Muscle layer of duodenum (tissue), 2 donors: ENCODE measurements at regions not wholly inside any gene's neighbourhood (a gene's known extent, or its start where the extent isn't known, plus 50 kb on each side); places are given as distances from the start of the nearest gene placed in this dataset.

Experiments used
- H3K27ac ChIP-seq: one replicate; pipeline ENCODE4 v1.7.0; 2013; ENCODE audit warnings: mild to moderate bottlenecking, low read length
- H3K27me3 ChIP-seq: one replicate; pipeline ENCODE4 v1.7.0; 2013; ENCODE audit warnings: low read depth, mild to moderate bottlenecking, control low read depth, low read length
- H3K36me3 ChIP-seq, 2 donors: one replicate each; pipeline ENCODE4 v1.7.0; 2013; ENCODE audit warnings: low read length in 2 of 2, control low read depth in 1 of 2, mild to moderate bottlenecking in 1 of 2; ENCODE audit not compliant: insufficient read depth in 2 of 2, control insufficient read depth in 1 of 2
- H3K4me1 ChIP-seq, 2 donors: one replicate each; pipeline ENCODE4 v1.7.0; 2013; ENCODE audit warnings: low read length in 2 of 2, mild to moderate bottlenecking in 2 of 2, control low read depth in 1 of 2, moderate library complexity in 1 of 2; ENCODE audit not compliant: insufficient read depth in 2 of 2, control insufficient read depth in 1 of 2
- H3K4me3 ChIP-seq, 2 donors: one replicate each; pipeline ENCODE4 v1.7.0; 2013; ENCODE audit warnings: low read length in 2 of 2, low read depth in 1 of 2, mild to moderate bottlenecking in 1 of 2
- H3K9me3 ChIP-seq, 2 donors: one replicate each; pipeline ENCODE4 v1.7.0; 2013; ENCODE audit warnings: low read length in 2 of 2, control low read depth in 1 of 2, mild to moderate bottlenecking in 1 of 2; ENCODE audit not compliant: control insufficient read depth in 1 of 2
- donor health status: healthy.

DNA sequence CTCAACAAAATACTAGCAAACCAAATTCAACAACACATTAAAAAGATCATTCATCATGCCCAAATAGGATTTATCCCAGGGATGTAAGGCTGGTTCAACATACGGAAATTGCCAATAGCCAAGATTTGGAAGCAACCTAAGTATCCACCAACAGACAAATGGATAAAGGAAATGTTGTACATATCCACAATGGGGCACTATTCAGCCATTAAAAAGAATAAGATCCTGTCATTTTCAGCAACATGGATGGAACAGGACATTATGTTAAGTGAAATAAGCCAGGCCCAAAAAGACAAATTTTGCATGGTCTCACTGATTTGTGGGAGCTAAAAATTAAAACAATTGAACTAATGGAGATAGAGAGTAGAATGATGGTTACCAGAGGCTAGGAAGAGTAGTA lies 82.0 kb upstream of the FAM241A start:
- no peak overlapping the region for H3K27ac ChIP-seq
- no peaks in the 10 kb centered on the region for H3K4me1 ChIP-seq
- no peaks in the 10 kb centered on the region for H3K9me3 ChIP-seq
- no peak overlapping the region for H3K4me3 ChIP-seq
- no peaks in the 10 kb centered on the region for H3K36me3 ChIP-seq
- no peaks in the 10 kb centered on the region for H3K27me3 ChIP-seq

DNA sequence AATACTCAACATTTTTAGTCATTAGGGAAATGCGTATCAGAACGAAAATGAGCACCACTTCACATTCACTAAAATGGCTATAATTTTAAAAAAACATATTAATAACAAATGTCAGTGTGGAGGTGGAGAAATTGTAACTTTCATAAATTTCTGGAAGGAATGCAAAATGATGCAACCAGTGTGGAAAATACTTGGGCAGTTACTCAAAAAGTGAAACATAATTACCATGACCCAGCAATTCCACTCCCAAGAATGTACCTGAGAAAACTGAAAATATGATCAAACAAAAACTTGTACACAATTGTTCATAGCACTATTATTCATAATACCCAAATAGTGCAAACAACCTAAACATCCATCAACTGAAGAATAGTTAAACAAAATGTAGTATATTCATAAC lies 76.1 kb upstream of the FAM241A start:
- no peaks in the 10 kb centered on the region for H3K36me3 ChIP-seq
- no peaks in the 10 kb centered on the region for H3K27me3 ChIP-seq
- no peak overlapping the region for H3K27ac ChIP-seq
- H3K9me3 ChIP-seq, result no peaks in the 10 kb centered on the region
- no peak overlapping the region for H3K4me3 ChIP-seq
- no peaks in the 10 kb centered on the region for H3K4me1 ChIP-seq

DNA sequence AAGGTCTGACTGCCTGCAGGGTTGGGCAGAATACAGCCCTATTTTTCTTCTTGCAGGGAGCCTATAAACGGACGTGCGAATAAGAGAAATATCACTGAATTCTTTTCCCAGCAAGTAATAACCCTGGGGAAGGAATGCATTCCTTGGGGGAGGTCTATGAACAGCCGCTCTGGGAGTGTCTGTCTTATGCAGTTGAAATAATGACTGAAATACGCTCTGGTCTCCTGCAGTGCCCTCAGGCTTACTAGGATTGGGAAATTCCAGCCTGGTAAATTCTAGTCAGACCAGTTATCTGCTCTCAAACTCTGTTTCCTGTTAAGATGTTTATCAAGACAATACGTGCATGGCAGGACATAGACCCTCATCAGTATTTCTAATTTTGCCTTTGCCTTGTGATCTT lies 72.1 kb upstream of the FAM241A start:
- Histone ChIP-seq H3K4me3 (no peak overlapping the region), H3K36me3 (no peaks in the 10 kb centered on the region), H3K4me1 (no peaks in the 10 kb centered on the region), H3K27me3 (no peaks in the 10 kb centered on the region), H3K27ac (no peak overlapping the region), H3K9me3 (no peaks in the 10 kb centered on the region)

DNA sequence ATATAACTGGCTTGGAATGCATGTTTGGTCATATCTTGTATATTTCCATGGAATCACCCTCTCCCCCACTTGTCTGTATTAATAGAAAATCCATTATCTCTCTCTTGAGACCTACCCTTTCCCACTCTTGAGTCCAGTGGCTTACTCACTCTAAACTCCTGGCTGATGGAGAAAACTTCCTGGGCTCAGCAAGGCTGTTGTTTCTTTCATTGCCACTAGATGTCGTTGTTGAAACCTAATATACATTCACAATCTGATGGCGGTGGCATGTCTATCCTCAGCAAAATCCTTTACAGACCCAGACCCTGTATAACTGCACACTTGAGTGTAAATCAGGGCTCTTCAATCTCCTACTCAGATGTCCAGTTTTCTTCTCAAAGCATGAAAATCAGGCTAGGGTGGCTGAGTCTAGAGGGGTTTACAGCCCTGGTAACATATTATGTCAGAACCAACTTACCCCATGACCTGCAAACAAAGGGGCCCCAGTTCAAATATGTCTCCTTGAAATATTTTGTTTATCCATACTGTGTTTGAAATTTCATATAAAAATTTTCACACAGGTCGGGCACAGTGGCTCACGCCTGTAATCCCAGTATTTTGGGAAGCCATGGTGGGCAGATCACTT lies 70.0 kb upstream of the FAM241A start:
- Histone ChIP-seq H3K36me3 (no peaks in the 10 kb centered on the region), H3K27me3 (no peaks in the 10 kb centered on the region), H3K4me1 (no peaks in the 10 kb centered on the region), H3K4me3 (no peak overlapping the region), H3K27ac (no peak overlapping the region), H3K9me3 (no peaks in the 10 kb centered on the region)

DNA sequence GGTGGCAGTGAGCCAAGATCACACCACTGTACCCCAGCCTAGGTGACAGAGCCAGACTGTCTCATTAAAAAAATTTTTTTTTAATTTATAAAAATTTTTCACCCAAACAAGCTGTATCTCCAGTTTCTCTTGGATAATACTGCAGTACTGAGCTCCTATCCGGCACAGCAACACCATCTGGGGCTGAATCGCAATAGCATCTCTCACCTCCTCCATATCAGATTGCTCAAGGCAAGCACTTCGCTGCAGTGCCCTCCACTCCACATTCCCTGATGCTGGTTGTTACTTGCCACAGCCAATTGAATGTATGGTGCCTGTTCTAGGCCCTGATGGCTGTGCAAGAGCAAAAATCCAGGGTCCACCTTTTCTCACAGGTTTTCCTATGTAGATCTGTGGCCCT lies 69.3 kb upstream of the FAM241A start:
- Histone ChIP-seq H3K27ac (no peak overlapping the region), H3K4me1 (no peaks in the 10 kb centered on the region), H3K9me3 (no peaks in the 10 kb centered on the region), H3K36me3 (no peaks in the 10 kb centered on the region), H3K27me3 (no peaks in the 10 kb centered on the region), H3K4me3 (no peak overlapping the region)

DNA sequence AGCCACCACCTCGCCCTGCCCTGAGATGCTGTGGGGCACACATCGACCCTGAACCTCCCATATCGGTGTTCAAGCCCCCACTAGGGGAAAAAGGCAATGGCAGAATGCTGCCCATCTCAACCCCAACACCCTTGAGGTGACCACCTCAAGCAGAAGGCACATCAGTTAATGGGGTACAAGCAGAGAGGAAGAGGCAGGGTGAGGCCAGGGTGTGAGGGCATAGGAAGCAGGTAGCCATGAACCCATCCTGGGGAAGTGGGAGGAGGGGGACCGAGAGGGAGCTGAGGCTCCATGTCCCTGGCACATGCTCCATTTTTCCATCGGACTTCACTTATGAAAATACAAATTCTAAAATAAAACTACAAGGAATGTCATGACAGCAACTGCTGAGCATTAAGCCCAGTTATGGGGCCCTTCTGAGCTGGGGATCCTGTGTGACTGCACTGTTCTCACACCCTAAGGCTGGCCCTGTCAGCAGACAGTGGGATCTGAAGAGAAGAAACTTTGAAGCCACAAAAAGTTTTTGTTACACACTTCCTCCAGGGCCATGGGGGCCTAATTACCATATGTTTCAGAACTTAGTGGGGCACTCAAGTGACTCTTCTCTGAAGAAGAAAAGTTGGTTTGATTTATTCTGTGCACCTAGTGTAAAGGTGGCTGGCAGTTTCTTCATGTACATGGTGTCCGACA lies 68.2 kb upstream of the FAM241A start:
- no peaks in the 10 kb centered on the region for H3K9me3 ChIP-seq
- no peaks in the 10 kb centered on the region for H3K27me3 ChIP-seq
- no peak overlapping the region for H3K4me3 ChIP-seq
- no peaks in the 10 kb centered on the region for H3K4me1 ChIP-seq
- no peak overlapping the region for H3K27ac ChIP-seq
- no peaks in the 10 kb centered on the region for H3K36me3 ChIP-seq

DNA sequence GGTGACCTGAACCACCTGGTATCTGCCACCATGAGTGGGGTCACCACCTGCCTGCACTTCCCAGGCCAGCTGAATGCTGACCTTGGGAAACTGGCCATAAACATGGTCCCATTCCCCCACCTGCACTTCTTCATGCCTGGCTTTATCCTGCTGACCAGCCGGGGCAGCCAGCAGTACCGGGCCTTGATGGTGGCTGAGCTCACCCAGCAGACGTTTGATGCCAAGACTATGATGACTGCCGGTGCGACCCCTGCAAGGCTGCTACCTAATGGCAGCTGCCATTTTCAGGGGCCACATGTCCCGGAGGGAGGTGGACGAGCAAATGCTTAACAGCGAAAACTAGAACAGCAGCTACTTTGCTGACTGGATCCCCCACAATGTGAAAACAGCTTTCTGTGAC lies 67.5 kb upstream of the FAM241A start:
- Histone ChIP-seq H3K27ac (no peak overlapping the region), H3K27me3 (no peaks in the 10 kb centered on the region), H3K4me1 (no peaks in the 10 kb centered on the region), H3K4me3 (no peak overlapping the region), H3K36me3 (no peaks in the 10 kb centered on the region), H3K9me3 (no peaks in the 10 kb centered on the region)

DNA sequence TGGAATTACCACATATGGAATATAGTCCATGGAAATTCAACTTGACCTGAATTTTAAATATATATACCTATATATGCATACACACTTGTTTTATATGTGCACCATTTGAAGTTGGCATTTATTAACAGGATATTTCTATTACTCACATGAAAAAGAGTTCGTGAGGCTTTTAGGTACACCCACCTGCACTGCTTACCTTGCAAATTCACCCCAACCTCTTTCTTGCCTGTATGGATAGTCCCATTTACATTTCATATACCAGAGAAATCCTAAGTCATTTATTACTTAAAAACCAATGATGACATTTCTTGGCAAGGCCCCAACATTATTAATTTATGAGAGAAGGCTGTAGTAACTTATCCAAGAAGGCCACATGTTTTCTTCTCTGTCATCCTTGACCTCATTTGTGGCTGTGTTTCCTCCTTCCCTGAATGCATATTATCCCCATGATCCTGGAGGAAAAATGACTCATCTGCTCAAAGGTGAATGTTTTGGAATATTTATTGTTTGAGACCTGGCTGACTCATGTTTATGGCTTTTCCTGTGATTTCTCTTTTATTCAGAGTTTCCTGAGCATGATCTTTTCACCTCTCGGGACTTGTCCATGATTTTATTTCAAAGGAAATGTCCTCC lies 62.2 kb upstream of the FAM241A start:
- Histone ChIP-seq H3K27me3 (no peaks in the 10 kb centered on the region), H3K36me3 (no peaks in the 10 kb centered on the region), H3K9me3 (no peaks in the 10 kb centered on the region), H3K4me3 (no peak overlapping the region), H3K27ac (no peak overlapping the region), H3K4me1 (no peaks in the 10 kb centered on the region)

DNA sequence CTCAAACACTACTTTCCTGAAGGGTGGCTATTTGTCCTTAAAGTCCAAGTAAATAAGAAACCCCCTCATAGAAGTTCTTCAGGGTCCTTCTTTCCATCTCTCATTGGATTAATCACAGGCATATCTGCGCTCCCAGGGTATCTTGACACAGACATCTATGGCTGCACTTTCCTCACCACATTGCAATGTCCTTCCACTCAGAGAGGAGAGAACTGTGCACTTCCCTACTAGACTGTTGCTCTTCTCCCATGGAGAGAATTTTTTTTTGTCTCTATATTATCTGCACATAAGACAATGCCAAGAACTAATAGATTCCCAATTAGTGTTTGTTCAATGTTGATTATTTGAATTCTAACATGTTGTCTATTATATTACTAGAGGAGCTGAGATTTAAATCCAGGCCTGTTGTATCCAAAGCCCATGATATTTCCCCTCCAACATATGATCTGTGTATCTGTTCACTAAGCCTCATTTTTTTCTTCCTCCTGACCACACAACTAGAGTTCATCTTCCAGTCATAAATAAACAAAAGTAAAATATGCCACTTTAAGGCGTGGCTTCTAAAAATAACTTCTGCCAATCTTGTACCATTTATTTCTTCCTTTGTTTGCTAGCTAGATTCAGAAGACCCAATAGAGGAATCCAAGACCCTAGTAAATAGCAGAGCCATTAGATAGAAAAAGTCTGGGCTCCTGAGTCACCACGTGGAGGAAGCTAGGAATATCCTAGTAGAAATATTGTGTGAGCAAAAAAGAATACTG lies 61.5 kb upstream of the FAM241A start:
- Histone ChIP-seq H3K4me1 (no peaks in the 10 kb centered on the region), H3K27me3 (no peaks in the 10 kb centered on the region), H3K27ac (no peak overlapping the region), H3K9me3 (no peaks in the 10 kb centered on the region), H3K4me3 (no peak overlapping the region), H3K36me3 (no peaks in the 10 kb centered on the region)

DNA sequence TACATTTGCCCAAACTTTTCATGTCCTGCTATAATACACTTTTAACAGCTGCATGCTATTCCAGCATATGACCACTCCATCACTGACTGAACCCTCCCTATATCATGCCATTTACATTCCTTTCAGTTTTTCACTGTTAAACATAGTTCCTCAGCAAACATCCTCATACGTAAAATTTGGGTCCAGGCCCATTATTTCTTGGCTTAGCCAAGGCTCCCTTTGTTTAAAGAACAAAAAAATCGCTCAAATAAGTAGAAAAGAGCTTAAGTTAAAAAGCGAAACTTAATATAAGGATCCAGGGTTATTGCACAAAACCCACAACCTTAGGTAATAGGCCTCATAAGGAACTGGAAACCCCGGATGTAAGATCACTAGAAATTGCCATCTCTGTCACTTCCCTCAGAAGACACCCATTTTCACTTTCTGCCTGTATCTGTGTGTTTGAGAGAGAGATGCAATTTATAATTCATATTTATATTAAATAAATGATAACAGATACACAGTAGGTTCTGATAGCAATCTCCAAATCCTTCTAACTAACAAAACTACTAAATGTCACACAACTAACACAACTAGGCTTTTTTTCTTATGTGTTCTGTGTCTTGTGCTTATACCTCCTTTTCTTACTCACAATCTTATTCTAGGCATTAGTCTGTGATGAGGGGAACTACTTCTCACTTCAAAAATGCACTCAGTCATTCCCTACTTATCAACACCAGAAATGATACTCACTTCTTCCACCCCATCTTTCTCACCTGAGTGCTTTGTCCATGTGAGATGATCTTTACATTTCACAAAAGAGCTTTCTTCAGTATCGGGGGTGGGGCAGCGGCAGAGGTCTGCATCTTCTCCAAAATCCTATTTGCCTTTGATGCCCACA lies 59.9 kb upstream of the FAM241A start:
- Histone ChIP-seq H3K9me3 (no peaks in the 10 kb centered on the region), H3K27ac (no peak overlapping the region), H3K4me3 (no peak overlapping the region), H3K4me1 (no peaks in the 10 kb centered on the region), H3K36me3 (no peaks in the 10 kb centered on the region), H3K27me3 (no peaks in the 10 kb centered on the region)

DNA sequence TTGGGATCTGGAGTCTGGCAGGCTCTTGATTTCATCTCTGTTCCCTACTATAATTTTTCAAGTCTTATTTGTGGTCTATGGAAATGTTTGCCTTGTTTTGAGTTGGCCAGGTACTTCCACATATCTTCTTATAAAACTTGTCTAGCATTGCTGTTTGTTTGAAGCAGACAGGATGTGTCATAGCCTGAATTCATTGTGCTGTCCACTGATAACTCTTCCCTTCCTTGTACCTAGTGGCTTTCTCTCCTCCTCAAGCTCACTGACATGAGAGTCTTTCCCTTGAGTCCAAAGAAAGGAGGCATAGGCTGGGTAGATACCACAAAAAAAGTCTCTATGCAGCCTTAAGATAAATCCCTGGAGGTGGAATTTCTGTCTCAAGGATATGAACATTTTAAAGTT lies 59.2 kb upstream of the FAM241A start:
- Histone ChIP-seq H3K4me3 (no peak overlapping the region), H3K4me1 (no peaks in the 10 kb centered on the region), H3K27me3 (no peaks in the 10 kb centered on the region), H3K36me3 (no peaks in the 10 kb centered on the region), H3K9me3 (no peaks in the 10 kb centered on the region), H3K27ac (no peak overlapping the region)
